Esophagus squamous epithelium (tissue), 5 donors: ENCODE measurements at regions not wholly inside any gene's neighbourhood (a gene's known extent, or its start where the extent isn't known, plus 50 kb on each side); places are given as distances from the start of the nearest gene placed in this dataset.

Experiments
- DNase-seq: peaks from one replicate; lab custom pipeline; 2025; lab: John Stamatoyannopoulos, UW
- H3K27ac ChIP-seq, 4 donors: fragments of 200-600 bp; sonication (generic); one replicate each; pipeline ENCODE4 v1.5.1; 2016 to 2019; ENCODE audit warnings: mild to moderate bottlenecking in 1 of 4
- H3K27me3 ChIP-seq, 4 donors: fragments of 200-600 bp; sonication (generic); 1 replicate in 3 of 4; 2 replicates in 1 of 4; pipeline versions ENCODE4 v1.5.1 to v1.6.0; 2017 to 2021; ENCODE audit warnings: antibody characterized with exemption in 1 of 4
- H3K36me3 ChIP-seq, 3 donors: fragments of 200-600 bp; sonication (generic); one replicate each; pipeline ENCODE4 v1.5.1; 2016 to 2019
- H3K4me1 ChIP-seq, 3 donors: fragments of 200-600 bp; sonication (generic); one replicate each; pipeline ENCODE4 v1.5.1; 2017 to 2019
- H3K4me3 ChIP-seq, 4 donors: fragments of 200-600 bp; sonication (generic); 1 replicate in 3 of 4; 2 replicates in 1 of 4; pipeline ENCODE4 v1.5.1; 2016 to 2019; ENCODE audit warnings: mild to moderate bottlenecking in 2 of 4, moderate library complexity in 1 of 4
- H3K9me3 ChIP-seq, 3 donors: fragments of 200-600 bp; sonication (generic); one replicate each; pipeline ENCODE4 v1.5.1; 2016 to 2019
- CTCF ChIP-seq, 6 experiments: fragments of 450-650 bp in 4 of 6; fragments of 200-600 bp in 2 of 6; sonication (generic) in 2 of 6; IDR thresholded peaks; one replicate each; pipeline ENCODE4 v1.5.1; 2016 to 2019; ENCODE audit warnings: antibody characterized with exemption in 6 of 6, mild to moderate bottlenecking in 4 of 6, moderate library complexity in 4 of 6
- POLR2A ChIP-seq, 4 donors: fragments of 450-650 bp; IDR thresholded peaks; one replicate each; pipeline ENCODE4 v1.6.1; 2017; ENCODE audit warnings: antibody characterized with exemption in 4 of 4, mild to moderate bottlenecking in 4 of 4, moderate library complexity in 3 of 4
- WGBS, 2 donors: methylation state at CpG; one replicate each; pipeline ENCODE4 v1.1.5; 2018; 5-methylcytosine and 5-hydroxymethylcytosine counted together
- intact Hi-C: fragments of 100-400 bp; cut with DNase I; formaldehyde crosslinking; loops from one replicate; pipeline ENCODE4 v1.15.0; 2022
- donor health status: DM: yes; HTN: yes; CAD: no.

GRCh38 chr18:77983270-77983669 is 733.6 kb downstream of the GALR1 start:
- Histone ChIP-seq H3K4me3 (no peak overlapping the region), H3K27me3 (no peaks in the 10 kb centered on the region), H3K27ac (no peak overlapping the region), H3K9me3 (no peaks in the 10 kb centered on the region), H3K36me3 (no peaks in the 10 kb centered on the region), H3K4me1 (no peaks in the 10 kb centered on the region)
- 73 to 83% methylated on average over 5 to 9 of the region's 10 CpGs for WGBS, 2 donors
- intact Hi-C loops: no loop called here
- no peak for DNase-seq
- no peak for TF ChIP-seq POLR2A (IDR thresholded peaks at IDR 0.05)
- no peak for TF ChIP-seq CTCF (IDR thresholded peaks at IDR 0.05)

- TF ChIP-seq POLR2A (IDR thresholded peaks at IDR 0.05) (no peak), CTCF (IDR thresholded peaks at IDR 0.05) (no peak)
- no peak overlapping the region for H3K4me3 ChIP-seq
- no peak for DNase-seq
- intact Hi-C loops: no loop called here
- H3K36me3 ChIP-seq: no peaks in the 10 kb centered on the region
- H3K27ac ChIP-seq: no peak overlapping the region
- no peaks in the 10 kb centered on the region for H3K27me3 ChIP-seq
- 78 to 83% methylated on average over 12 to 13 of the region's 14 CpGs for whole genome bisulfite sequencing, 2 donors
- no peaks in the 10 kb centered on the region for H3K9me3 ChIP-seq
- H3K4me1 ChIP-seq: no peaks in the 10 kb centered on the region
Observed at GRCh38 chr18:77984178-77984577, 734.5 kb downstream of the GALR1 start.

- Histone ChIP-seq H3K4me3 (no peak overlapping the region), H3K27ac (no peak overlapping the region), H3K4me1 (no peaks in the 10 kb centered on the region), H3K27me3 (no peaks in the 10 kb centered on the region), H3K36me3 (no peaks in the 10 kb centered on the region), H3K9me3 (no peaks in the 10 kb centered on the region)
- DNase-seq: no peak
- intact Hi-C loops: no loop called here
- 93 to 95% methylated on average over 8 of the region's 8 CpGs for WGBS, 2 donors
- TF ChIP-seq POLR2A (IDR thresholded peaks at IDR 0.05) (no peak), CTCF (IDR thresholded peaks at IDR 0.05) (no peak)
Observed at GRCh38 chr18:77984833-77985232, 735.2 kb downstream of the GALR1 start.

GRCh38 chr18:77985526-77986281 is 736.1 kb downstream of the GALR1 start:
- intact Hi-C loops: no loop called here
- DNase-seq: no peak
- Histone ChIP-seq H3K4me3 (no peak overlapping the region), H3K4me1 (no peaks in the 10 kb centered on the region), H3K9me3 (no peaks in the 10 kb centered on the region), H3K27ac (no peak overlapping the region), H3K36me3 (no peaks in the 10 kb centered on the region), H3K27me3 (no peaks in the 10 kb centered on the region)
- WGBS, 2 donors: 49 to 63% methylated on average over 14 of the region's 14 CpGs
- TF ChIP-seq CTCF (IDR thresholded peaks at IDR 0.05): no peak
- no peak for TF ChIP-seq POLR2A (IDR thresholded peaks at IDR 0.05)

GRCh38 chr18:77990131-77990530 is 740.5 kb downstream of the GALR1 start:
- Histone ChIP-seq H3K27me3 (no peaks in the 10 kb centered on the region), H3K4me1 (no peaks in the 10 kb centered on the region), H3K4me3 (no peak overlapping the region), H3K36me3 (no peaks in the 10 kb centered on the region), H3K27ac (no peak overlapping the region), H3K9me3 (no peaks in the 10 kb centered on the region)
- intact Hi-C loops: no loop called here
- WGBS, 2 donors: 83 to 87% methylated on average over 12 of the region's 12 CpGs
- no peak for DNase-seq
- TF ChIP-seq CTCF (IDR thresholded peaks at IDR 0.05) (no peak), POLR2A (IDR thresholded peaks at IDR 0.05) (no peak)
